ENCODE measurements at regions not wholly inside any gene's neighbourhood (a gene's known extent, or its start where the extent isn't known, plus 50 kb on each side); places are given as distances from the start of the nearest gene placed in this dataset.

DNA sequence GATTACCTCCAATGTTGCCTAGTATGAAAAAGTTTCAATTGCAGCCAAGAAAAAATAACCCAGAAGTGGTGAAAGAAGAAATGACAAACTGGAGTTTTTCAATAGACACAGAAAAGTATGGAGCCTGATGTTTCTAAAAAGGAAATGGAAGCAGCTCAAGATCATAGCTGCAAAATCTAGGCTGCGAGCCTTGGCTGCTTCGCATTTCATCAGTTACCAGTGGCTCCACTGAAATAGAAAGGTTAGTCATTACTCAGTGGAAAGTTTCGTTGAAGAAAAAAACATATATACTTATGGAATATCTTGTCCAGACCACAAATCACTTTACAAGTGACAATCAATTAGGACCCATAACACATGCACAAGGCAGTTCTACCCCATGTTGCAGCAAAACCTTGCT is 206.8 kb upstream of the SOX9 start:
- Histone ChIP-seq H3K9me3 (ENCODE audit: control insufficient read depth, low read length) (no peaks in the 10 kb centered on the region), H3K4me1 (ENCODE audit: control insufficient read depth, insufficient read depth, low read length) (no peaks in the 10 kb centered on the region), H3K4me3 (ENCODE audit: low read length) (no peak overlapping the region), H3K36me3 (ENCODE audit: control insufficient read depth, insufficient read depth, low read length) (no peaks in the 10 kb centered on the region), H3K9ac (ENCODE audit: low read length) (no peak overlapping the region), H3K27me3 (ENCODE audit: control insufficient read depth, insufficient read depth, low read length) (no peaks in the 10 kb centered on the region)

DNA sequence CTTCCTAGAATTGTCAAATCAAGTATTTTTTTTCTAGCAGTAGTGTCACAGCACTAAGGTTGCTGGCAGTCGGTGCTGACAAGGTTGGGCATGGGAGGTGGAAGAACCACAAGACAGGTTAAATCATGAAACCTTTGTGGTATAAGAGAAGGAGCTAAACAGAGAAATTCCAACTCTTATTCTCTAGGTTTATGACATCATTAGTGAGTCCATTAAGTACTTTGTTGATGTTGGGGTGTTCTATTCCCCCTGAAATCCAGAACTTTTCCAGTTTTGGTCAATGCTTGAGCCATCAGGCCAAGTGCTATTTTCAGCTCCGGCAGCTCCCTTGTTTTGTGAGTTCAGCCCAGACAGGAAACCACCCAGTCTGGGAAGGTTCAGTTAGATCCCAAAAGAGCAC is 206.0 kb upstream of the SOX9 start:
- H3K36me3 ChIP-seq (ENCODE audit: control insufficient read depth, insufficient read depth, low read length) = no peaks in the 10 kb centered on the region
- H3K9ac ChIP-seq (ENCODE audit: low read length) = no peak overlapping the region
- H3K4me3 ChIP-seq (ENCODE audit: low read length) = no peak overlapping the region
- H3K9me3 ChIP-seq (ENCODE audit: control insufficient read depth, low read length) = no peaks in the 10 kb centered on the region
- H3K27me3 ChIP-seq (ENCODE audit: control insufficient read depth, insufficient read depth, low read length) = no peaks in the 10 kb centered on the region
- H3K4me1 ChIP-seq (ENCODE audit: control insufficient read depth, insufficient read depth, low read length) = no peaks in the 10 kb centered on the region

DNA sequence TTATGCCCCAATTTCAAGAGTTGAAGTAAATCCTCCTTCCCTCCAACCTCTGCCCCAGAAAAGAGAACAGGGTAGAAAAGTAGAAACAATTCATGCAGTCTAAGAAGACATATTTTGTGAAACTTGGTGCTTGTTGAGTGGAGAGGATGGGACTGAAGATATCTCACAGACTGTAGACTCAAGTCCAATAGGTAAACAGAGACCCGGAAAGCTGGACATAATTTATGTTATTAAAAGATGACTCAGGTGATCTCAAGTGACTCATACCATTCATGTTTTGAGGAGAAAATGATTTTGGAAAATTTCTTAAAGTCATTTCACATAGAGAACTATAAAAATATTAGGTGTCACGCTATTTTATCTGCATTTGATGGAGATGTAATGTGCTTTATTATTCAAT is 203.1 kb upstream of the SOX9 start:
- H3K27me3 ChIP-seq (ENCODE audit: control insufficient read depth, insufficient read depth, low read length) = no peaks in the 10 kb centered on the region
- no peaks in the 10 kb centered on the region for H3K9me3 ChIP-seq (ENCODE audit: control insufficient read depth, low read length)
- H3K4me3 ChIP-seq (ENCODE audit: low read length) = no peak overlapping the region
- H3K9ac ChIP-seq (ENCODE audit: low read length) = no peak overlapping the region
- no peaks in the 10 kb centered on the region for H3K36me3 ChIP-seq (ENCODE audit: control insufficient read depth, insufficient read depth, low read length)
- H3K4me1 ChIP-seq (ENCODE audit: control insufficient read depth, insufficient read depth, low read length) = no peaks in the 10 kb centered on the region

DNA sequence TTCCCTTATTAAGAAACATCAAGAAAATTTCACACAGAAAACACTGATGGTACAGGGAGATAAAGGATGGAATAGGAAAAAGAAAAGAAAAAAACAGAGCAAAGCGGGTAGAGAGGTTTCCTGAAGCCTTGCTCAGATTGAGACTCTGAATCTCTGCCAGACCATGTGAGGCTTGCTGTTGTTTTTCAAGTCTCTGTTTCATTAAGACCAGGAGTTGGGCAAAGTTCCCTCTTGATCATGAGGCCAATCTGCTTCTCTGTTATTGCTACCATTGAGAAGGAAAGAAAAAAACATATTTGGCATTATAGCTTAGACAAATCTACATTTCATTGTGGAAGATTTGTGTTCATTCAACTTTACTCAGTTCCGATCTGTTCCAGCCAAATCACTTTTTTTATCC is 201.6 kb upstream of the SOX9 start:
- no peaks in the 10 kb centered on the region for H3K36me3 ChIP-seq (ENCODE audit: control insufficient read depth, insufficient read depth, low read length)
- H3K27me3 ChIP-seq (ENCODE audit: control insufficient read depth, insufficient read depth, low read length) = no peaks in the 10 kb centered on the region
- H3K4me3 ChIP-seq (ENCODE audit: low read length) = no peak overlapping the region
- H3K9me3 ChIP-seq (ENCODE audit: control insufficient read depth, low read length) = no peaks in the 10 kb centered on the region
- no peaks in the 10 kb centered on the region for H3K4me1 ChIP-seq (ENCODE audit: control insufficient read depth, insufficient read depth, low read length)
- no peak overlapping the region for H3K9ac ChIP-seq (ENCODE audit: low read length)

GRCh38 chr17:71919896-71920295 is 200.9 kb upstream of the SOX9 start:
- Histone ChIP-seq H3K36me3 (ENCODE audit: control insufficient read depth, insufficient read depth, low read length) (no peaks in the 10 kb centered on the region), H3K9ac (ENCODE audit: low read length) (no peak overlapping the region), H3K9me3 (ENCODE audit: control insufficient read depth, low read length) (no peaks in the 10 kb centered on the region), H3K4me1 (ENCODE audit: control insufficient read depth, insufficient read depth, low read length) (no peaks in the 10 kb centered on the region), H3K27me3 (ENCODE audit: control insufficient read depth, insufficient read depth, low read length) (no peaks in the 10 kb centered on the region), H3K4me3 (ENCODE audit: low read length) (no peak overlapping the region)

GRCh38 chr17:71921796-71922195 is 199.0 kb upstream of the SOX9 start:
- no peaks in the 10 kb centered on the region for H3K9me3 ChIP-seq (ENCODE audit: control insufficient read depth, low read length)
- H3K36me3 ChIP-seq (ENCODE audit: control insufficient read depth, insufficient read depth, low read length) = no peaks in the 10 kb centered on the region
- H3K4me3 ChIP-seq (ENCODE audit: low read length) = no peak overlapping the region
- no peak overlapping the region for H3K9ac ChIP-seq (ENCODE audit: low read length)
- no peaks in the 10 kb centered on the region for H3K4me1 ChIP-seq (ENCODE audit: control insufficient read depth, insufficient read depth, low read length)
- H3K27me3 ChIP-seq (ENCODE audit: control insufficient read depth, insufficient read depth, low read length) = no peaks in the 10 kb centered on the region

DNA sequence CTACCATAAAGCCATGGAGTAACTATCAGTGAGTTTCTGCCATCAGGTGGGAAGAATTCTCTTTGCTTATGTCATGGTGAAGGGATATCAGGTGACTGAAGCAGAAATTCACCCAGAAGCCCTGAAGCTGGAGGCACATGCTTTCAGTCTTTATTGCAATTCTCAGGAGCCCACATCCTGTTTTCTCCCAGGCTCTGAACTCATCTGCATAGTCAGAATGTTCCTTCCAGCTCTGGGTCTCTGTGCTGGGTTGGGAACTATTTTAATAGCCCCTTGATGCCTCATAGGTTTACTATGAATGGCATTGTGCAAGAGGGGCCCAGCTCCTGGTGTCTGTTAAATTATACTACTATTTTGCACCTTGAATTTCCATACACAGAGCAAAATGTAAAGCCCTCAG is 198.4 kb upstream of the SOX9 start:
- no peaks in the 10 kb centered on the region for H3K9me3 ChIP-seq (ENCODE audit: control insufficient read depth, low read length)
- no peaks in the 10 kb centered on the region for H3K4me1 ChIP-seq (ENCODE audit: control insufficient read depth, insufficient read depth, low read length)
- H3K9ac ChIP-seq (ENCODE audit: low read length) = no peak overlapping the region
- H3K27me3 ChIP-seq (ENCODE audit: control insufficient read depth, insufficient read depth, low read length) = no peaks in the 10 kb centered on the region
- no peak overlapping the region for H3K4me3 ChIP-seq (ENCODE audit: low read length)
- H3K36me3 ChIP-seq (ENCODE audit: control insufficient read depth, insufficient read depth, low read length) = no peaks in the 10 kb centered on the region

DNA sequence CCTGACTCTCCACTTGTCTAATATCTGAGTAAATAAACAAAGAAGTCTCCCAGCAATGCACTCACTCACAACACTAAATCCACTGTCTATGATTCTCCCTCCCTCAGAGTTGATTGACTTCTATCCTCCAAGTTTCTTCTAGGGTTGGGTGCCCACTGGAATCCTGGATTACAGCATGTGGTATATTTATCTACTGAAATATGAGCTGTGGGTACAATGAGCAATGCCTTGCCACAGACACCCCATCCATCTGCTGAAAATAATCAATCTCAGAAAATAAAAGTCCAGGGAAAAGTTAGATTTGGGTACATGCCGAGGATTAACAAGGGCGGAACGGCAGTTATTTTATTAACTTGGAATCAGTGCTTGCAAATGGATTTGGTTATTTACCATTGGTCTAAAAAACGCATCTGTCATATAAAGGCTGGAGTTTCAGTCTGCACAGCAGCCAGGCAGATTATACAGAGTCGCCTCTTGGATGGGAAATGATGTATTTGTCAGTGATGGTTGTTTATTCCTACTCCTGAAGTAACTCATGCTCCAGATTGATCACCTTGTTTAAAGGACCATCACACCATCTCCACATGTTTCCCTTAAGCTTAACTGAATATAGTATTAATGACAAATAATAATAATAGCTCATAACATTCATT is 193.9 kb upstream of the SOX9 start:
- Histone ChIP-seq H3K36me3 (ENCODE audit: control insufficient read depth, insufficient read depth, low read length) (no peaks in the 10 kb centered on the region), H3K27me3 (ENCODE audit: control insufficient read depth, insufficient read depth, low read length) (no peaks in the 10 kb centered on the region), H3K4me3 (ENCODE audit: low read length) (no peak overlapping the region), H3K4me1 (ENCODE audit: control insufficient read depth, insufficient read depth, low read length) (no peaks in the 10 kb centered on the region), H3K9ac (ENCODE audit: low read length) (no peak overlapping the region), H3K9me3 (ENCODE audit: control insufficient read depth, low read length) (no peaks in the 10 kb centered on the region)

- Histone ChIP-seq H3K36me3 (ENCODE audit: control insufficient read depth, insufficient read depth, low read length) (no peaks in the 10 kb centered on the region), H3K9ac (ENCODE audit: low read length) (no peak overlapping the region), H3K9me3 (ENCODE audit: control insufficient read depth, low read length) (no peaks in the 10 kb centered on the region), H3K27me3 (ENCODE audit: control insufficient read depth, insufficient read depth, low read length) (no peaks in the 10 kb centered on the region), H3K4me3 (ENCODE audit: low read length) (no peak overlapping the region), H3K4me1 (ENCODE audit: control insufficient read depth, insufficient read depth, low read length) (no peaks in the 10 kb centered on the region)
Observed at GRCh38 chr17:71933306-71933705, 187.5 kb upstream of the SOX9 start.

DNA sequence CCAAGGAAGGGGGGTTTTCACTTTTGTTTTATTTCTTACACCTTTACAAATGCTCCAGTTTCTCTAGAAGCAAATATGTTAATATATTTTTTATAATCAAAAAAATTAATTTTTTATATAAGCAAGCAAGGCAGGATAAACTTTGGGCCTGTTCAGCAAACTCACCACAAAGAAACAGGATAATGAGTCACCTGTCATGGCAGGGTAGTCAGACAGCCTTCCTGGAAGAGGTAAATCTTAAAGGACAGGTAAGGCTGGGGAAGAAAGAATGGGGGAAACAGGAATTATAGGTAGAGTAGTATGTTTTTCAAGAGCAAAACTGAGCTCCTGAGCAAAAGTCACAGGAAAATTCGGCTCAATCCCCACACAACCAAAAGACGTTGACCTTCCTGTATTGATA is 186.3 kb upstream of the SOX9 start:
- Histone ChIP-seq H3K27me3 (ENCODE audit: control insufficient read depth, insufficient read depth, low read length) (no peaks in the 10 kb centered on the region), H3K4me3 (ENCODE audit: low read length) (no peak overlapping the region), H3K9ac (ENCODE audit: low read length) (no peak overlapping the region), H3K36me3 (ENCODE audit: control insufficient read depth, insufficient read depth, low read length) (no peaks in the 10 kb centered on the region), H3K4me1 (ENCODE audit: control insufficient read depth, insufficient read depth, low read length) (no peaks in the 10 kb centered on the region), H3K9me3 (ENCODE audit: control insufficient read depth, low read length) (no peaks in the 10 kb centered on the region)

GRCh38 chr17:71935341-71935740 is 185.5 kb upstream of the SOX9 start:
- no peaks in the 10 kb centered on the region for H3K36me3 ChIP-seq (ENCODE audit: control insufficient read depth, insufficient read depth, low read length)

GRCh38 chr17:71936977-71937376 is 183.8 kb upstream of the SOX9 start:
- Histone ChIP-seq H3K9me3 (ENCODE audit: control insufficient read depth, low read length) (no peaks in the 10 kb centered on the region), H3K4me1 (ENCODE audit: control insufficient read depth, insufficient read depth, low read length) (no peaks in the 10 kb centered on the region), H3K4me3 (ENCODE audit: low read length) (no peak overlapping the region), H3K9ac (ENCODE audit: low read length) (no peak overlapping the region), H3K36me3 (ENCODE audit: control insufficient read depth, insufficient read depth, low read length) (no peaks in the 10 kb centered on the region), H3K27me3 (ENCODE audit: control insufficient read depth, insufficient read depth, low read length) (no peaks in the 10 kb centered on the region)

More at GRCh38 chr17:71935341-71935740, 185.5 kb upstream of the SOX9 start:
- no peaks in the 10 kb centered on the region for H3K9me3 ChIP-seq (ENCODE audit: control insufficient read depth, low read length)
- no peaks in the 10 kb centered on the region for H3K27me3 ChIP-seq (ENCODE audit: control insufficient read depth, insufficient read depth, low read length)
- H3K9ac ChIP-seq (ENCODE audit: low read length) = no peak overlapping the region
- H3K4me3 ChIP-seq (ENCODE audit: low read length) = no peak overlapping the region
- no peaks in the 10 kb centered on the region for H3K4me1 ChIP-seq (ENCODE audit: control insufficient read depth, insufficient read depth, low read length)

- H3K27me3 ChIP-seq (ENCODE audit: control insufficient read depth, insufficient read depth, low read length) = no peaks in the 10 kb centered on the region
- H3K9ac ChIP-seq (ENCODE audit: low read length) = no peak overlapping the region
- no peak overlapping the region for H3K4me3 ChIP-seq (ENCODE audit: low read length)
- no peaks in the 10 kb centered on the region for H3K4me1 ChIP-seq (ENCODE audit: control insufficient read depth, insufficient read depth, low read length)
- no peaks in the 10 kb centered on the region for H3K36me3 ChIP-seq (ENCODE audit: control insufficient read depth, insufficient read depth, low read length)
- H3K9me3 ChIP-seq (ENCODE audit: control insufficient read depth, low read length) = no peaks in the 10 kb centered on the region
Observed at GRCh38 chr17:71937914-71938313, 182.9 kb upstream of the SOX9 start.

All from mucosa of stomach (tissue), 1 donor.